ENCODE measurements at regions not wholly inside any gene's neighbourhood (a gene's known extent, or its start where the extent isn't known, plus 50 kb on each side); places are given as distances from the start of the nearest gene placed in this dataset.
A peak's percentile ranks its signal among the peaks of the same experiment; 100 is the strongest.

- H3K27ac Mint-ChIP-seq: no peak overlapping the region
- H3K4me1 Mint-ChIP-seq: no peaks in the 10 kb centered on the region
- H3K4me3 ChIP-seq (ENCODE audit: low read length): no peak overlapping the region
These were observed 79.3 kb downstream of the PCTP start for GRCh38 chr17:55829995-55830612.

DNA sequence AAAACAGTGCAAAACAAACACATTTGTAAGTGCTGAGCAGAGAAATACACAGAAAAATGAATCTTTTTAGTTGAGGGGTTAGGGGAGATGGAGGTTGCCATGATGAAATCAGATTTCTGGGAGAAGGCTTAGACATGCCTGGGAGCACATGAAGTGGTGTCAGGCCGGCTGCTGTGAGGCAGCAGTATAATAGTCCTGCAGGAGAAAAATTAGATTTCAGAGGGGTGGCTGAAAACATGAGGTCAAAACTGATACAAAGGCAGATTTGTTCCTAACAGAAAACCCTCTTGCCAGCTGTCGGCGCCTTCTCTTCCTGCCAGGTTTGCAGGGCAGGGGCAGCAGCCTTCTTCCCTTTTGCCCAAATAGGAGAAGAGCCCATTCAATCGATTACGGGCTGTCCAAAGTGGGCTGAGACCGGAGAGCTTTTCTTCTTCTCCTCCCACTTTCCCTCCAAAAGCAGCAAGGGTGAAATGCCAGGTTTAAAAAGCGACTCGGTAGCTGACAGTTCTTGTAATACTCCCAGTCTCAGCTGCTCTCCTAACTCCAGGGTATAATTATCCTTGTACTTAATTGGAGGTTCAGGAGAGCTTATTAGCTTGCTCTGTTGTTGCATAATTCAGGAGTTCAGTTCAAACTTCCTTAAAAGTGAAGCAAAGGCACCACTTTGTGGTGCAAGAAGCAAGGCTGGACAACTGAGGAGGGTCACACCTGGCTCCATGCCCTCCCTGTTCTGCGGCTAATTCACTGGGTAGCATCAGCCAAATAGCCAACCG, 80.0 kb downstream of the PCTP start:
- intact Hi-C loops (cut with micrococcal nuclease): loop anchor here in 1 of 2 donors (10.0 kb wide), 1 partner anchor 414 kb away; no protein-coding TSS in a partner anchor
- ATAC-seq (no peak), DNase-seq (no peak)
- Histone ChIP-seq H3K4me1 (ENCODE audit: control insufficient read depth in 2 of 2, insufficient read depth in 2 of 2, low read length in 2 of 2) (no peaks in the 10 kb centered on the region), H3K4me3 (ENCODE audit: low read length) (no peak overlapping the region), H3K27me3 (ENCODE audit: control insufficient read depth in 2 of 2, insufficient read depth in 2 of 2, low read length in 2 of 2) (no peaks in the 10 kb centered on the region), H3K9me3 (ENCODE audit: control insufficient read depth in 2 of 3, low read length in 3 of 3) (no peaks in the 10 kb centered on the region), H3K36me3 (ENCODE audit: control insufficient read depth in 2 of 3, insufficient read depth in 3 of 3, low read length in 3 of 3) (no peaks in the 10 kb centered on the region), H3K27ac (ENCODE audit: low read depth, low read length) (no peak overlapping the region)
- Mint-ChIP-seq H3K4me1 (no peaks in the 10 kb centered on the region), H3K4me3 (no peak overlapping the region), H3K27me3 (peaks cover 0 to 17% (median 8%) of the 10 kb centered on the region in 5 donors), H3K27ac (no peak overlapping the region), H3K36me3 (no peaks in the 10 kb centered on the region), H3K9me3 (no peaks in the 10 kb centered on the region)
- ChIA-PET CTCF (no interaction called here), POLR2A (no interaction called here)

More at GRCh38 chr17:55829995-55830612, 79.3 kb downstream of the PCTP start:
- H3K36me3 Mint-ChIP-seq: no peaks in the 10 kb centered on the region
- no peaks in the 10 kb centered on the region for H3K4me1 ChIP-seq (ENCODE audit: control insufficient read depth in 2 of 2, insufficient read depth in 2 of 2, low read length in 2 of 2)
- DNase-seq (no peak), ATAC-seq (no peak)
- intact Hi-C loops (cut with micrococcal nuclease): loop anchor here in 1 of 2 donors (10.0 kb wide), 1 partner anchor 415 kb away; no protein-coding TSS in a partner anchor
- no peak overlapping the region for H3K4me3 Mint-ChIP-seq
- H3K36me3 ChIP-seq (ENCODE audit: control insufficient read depth in 2 of 3, insufficient read depth in 3 of 3, low read length in 3 of 3): no peaks in the 10 kb centered on the region
- no peaks in the 10 kb centered on the region for H3K9me3 Mint-ChIP-seq
- no peak overlapping the region for H3K27ac ChIP-seq (ENCODE audit: low read depth, low read length)
- ChIA-PET CTCF (no interaction called here), POLR2A (no interaction called here)
- H3K27me3 ChIP-seq (ENCODE audit: control insufficient read depth in 2 of 2, insufficient read depth in 2 of 2, low read length in 2 of 2): no peaks in the 10 kb centered on the region
- peaks cover 0 to 10% (median 8%) of the 10 kb centered on the region in 5 donors for H3K27me3 Mint-ChIP-seq
- H3K9me3 ChIP-seq (ENCODE audit: control insufficient read depth in 2 of 3, low read length in 3 of 3): no peaks in the 10 kb centered on the region

- H3K27ac Mint-ChIP-seq: no peak overlapping the region
- H3K4me3 Mint-ChIP-seq: no peak overlapping the region
- H3K9me3 Mint-ChIP-seq: peaks cover 0 to 5% (median 0%) of the 10 kb centered on the region in 11 donors
- no peaks in the 10 kb centered on the region for H3K36me3 ChIP-seq (ENCODE audit: control insufficient read depth in 2 of 3, insufficient read depth in 3 of 3, low read length in 3 of 3)
- H3K36me3 Mint-ChIP-seq: no peaks in the 10 kb centered on the region
- H3K27ac ChIP-seq (ENCODE audit: low read depth, low read length): no peak overlapping the region
- ATAC-seq (no peak), DNase-seq (no peak)
- peaks cover 4 to 27% (median 10%) of the 10 kb centered on the region in 5 donors for H3K27me3 Mint-ChIP-seq
- H3K9me3 ChIP-seq (ENCODE audit: control insufficient read depth in 2 of 3, low read length in 3 of 3): no peaks in the 10 kb centered on the region
- no peak overlapping the region for H3K4me3 ChIP-seq (ENCODE audit: low read length)
- no peaks in the 10 kb centered on the region for H3K4me1 Mint-ChIP-seq
- ChIA-PET CTCF (no interaction called here), POLR2A (no interaction called here)
- no peaks in the 10 kb centered on the region for H3K4me1 ChIP-seq (ENCODE audit: control insufficient read depth in 2 of 2, insufficient read depth in 2 of 2, low read length in 2 of 2)
- no peaks in the 10 kb centered on the region for H3K27me3 ChIP-seq (ENCODE audit: control insufficient read depth in 2 of 2, insufficient read depth in 2 of 2, low read length in 2 of 2)
- intact Hi-C loops (cut with micrococcal nuclease): loop anchor here in 1 of 2 donors (10.0 kb wide), 1 partner anchor 411 kb away; no protein-coding TSS in a partner anchor
These were observed 82.5 kb downstream of the PCTP start for GRCh38 chr17:55833306-55833705.

GRCh38 chr17:55842405-55843158, 91.7 kb downstream of the PCTP start:
- intact Hi-C loops (cut with micrococcal nuclease): loop anchor here in 1 of 2 donors (10.0 kb wide), 1 partner anchor 942 kb away; no protein-coding TSS in a partner anchor
- Histone ChIP-seq H3K4me3 (ENCODE audit: low read length) (no peak overlapping the region), H3K36me3 (ENCODE audit: control insufficient read depth in 2 of 3, insufficient read depth in 3 of 3, low read length in 3 of 3) (no peaks in the 10 kb centered on the region), H3K9me3 (ENCODE audit: control insufficient read depth in 2 of 3, low read length in 3 of 3) (no peaks in the 10 kb centered on the region), H3K27ac (ENCODE audit: low read depth, low read length) (no peak overlapping the region), H3K4me1 (ENCODE audit: control insufficient read depth in 2 of 2, insufficient read depth in 2 of 2, low read length in 2 of 2) (no peaks in the 10 kb centered on the region), H3K27me3 (ENCODE audit: control insufficient read depth in 2 of 2, insufficient read depth in 2 of 2, low read length in 2 of 2) (no peaks in the 10 kb centered on the region)
- no peaks in the 10 kb centered on the region for H3K36me3 Mint-ChIP-seq
- ATAC-seq (no peak), DNase-seq (no peak)
- POLR2A ChIA-PET: no interaction called here
- H3K4me1 Mint-ChIP-seq: no peaks in the 10 kb centered on the region
- peaks cover 9 to 27% (median 12%) of the 10 kb centered on the region in 5 donors for H3K27me3 Mint-ChIP-seq
- no peak overlapping the region for H3K27ac Mint-ChIP-seq
- CTCF ChIA-PET: no interaction called here
- H3K4me3 Mint-ChIP-seq: no peak overlapping the region
- peaks cover 0 to 6% (median 0%) of the 10 kb centered on the region in 11 donors for H3K9me3 Mint-ChIP-seq

DNA sequence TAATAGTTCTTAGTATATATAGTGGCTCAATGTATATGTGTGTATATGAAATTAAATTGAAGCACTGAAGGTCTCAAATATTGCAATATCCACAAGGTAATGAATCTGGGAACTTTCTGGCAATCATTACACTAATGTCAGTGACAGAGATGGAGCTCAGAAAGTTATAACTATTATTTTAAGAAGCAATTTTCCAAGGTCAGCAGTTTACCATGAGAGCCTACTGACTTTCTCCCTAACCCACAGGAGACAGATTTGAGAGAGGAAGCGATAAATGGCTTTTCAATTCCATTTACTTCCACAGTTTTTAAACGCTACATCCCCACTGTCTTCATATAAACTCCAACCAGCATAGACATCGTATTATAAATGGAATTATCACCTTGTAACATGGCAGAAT, 92.9 kb downstream of the PCTP start:
- no peak overlapping the region for H3K27ac Mint-ChIP-seq
- intact Hi-C loops (cut with micrococcal nuclease): loop anchor here in 1 of 2 donors (10.0 kb wide), 1 partner anchor 941 kb away; no protein-coding TSS in a partner anchor
- ATAC-seq (no peak), DNase-seq (no peak)
- H3K36me3 Mint-ChIP-seq: no peaks in the 10 kb centered on the region
- Histone ChIP-seq H3K4me3 (ENCODE audit: low read length) (no peak overlapping the region), H3K9me3 (ENCODE audit: control insufficient read depth in 2 of 3, low read length in 3 of 3) (no peaks in the 10 kb centered on the region), H3K36me3 (ENCODE audit: control insufficient read depth in 2 of 3, insufficient read depth in 3 of 3, low read length in 3 of 3) (no peaks in the 10 kb centered on the region), H3K27me3 (ENCODE audit: control insufficient read depth in 2 of 2, insufficient read depth in 2 of 2, low read length in 2 of 2) (no peaks in the 10 kb centered on the region), H3K27ac (ENCODE audit: low read depth, low read length) (no peak overlapping the region), H3K4me1 (ENCODE audit: control insufficient read depth in 2 of 2, insufficient read depth in 2 of 2, low read length in 2 of 2) (no peaks in the 10 kb centered on the region)
- ChIA-PET CTCF (no interaction called here), POLR2A (no interaction called here)
- no peaks in the 10 kb centered on the region for H3K4me1 Mint-ChIP-seq
- H3K9me3 Mint-ChIP-seq: peaks cover 0 to 3% (median 0%) of the 10 kb centered on the region in 11 donors
- H3K4me3 Mint-ChIP-seq: no peak overlapping the region
- peaks cover 5 to 21% (median 12%) of the 10 kb centered on the region in 5 donors for H3K27me3 Mint-ChIP-seq

DNA sequence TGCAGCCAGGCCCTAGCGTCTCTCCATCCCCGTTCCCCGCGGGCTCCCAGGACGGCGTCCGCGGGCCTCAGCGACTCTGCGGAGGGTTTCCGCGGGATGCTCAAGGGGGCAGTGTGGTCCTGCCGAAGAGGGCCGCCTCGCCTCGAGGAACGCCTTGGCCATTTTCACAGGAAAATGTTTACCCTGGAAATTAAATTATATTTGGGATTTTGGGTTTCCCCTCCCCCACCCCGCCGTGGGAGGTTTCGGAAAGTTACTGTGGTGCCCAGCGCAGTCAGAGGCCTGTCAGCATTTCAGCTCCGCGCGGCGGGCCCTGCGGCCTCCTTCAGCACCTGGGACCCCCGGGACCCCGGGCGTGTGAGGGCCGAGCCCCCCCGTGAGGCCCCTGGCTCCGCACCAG, 94.5 kb downstream of the PCTP start:
- Mint-ChIP-seq H3K36me3 (no peaks in the 10 kb centered on the region), H3K27ac (no peak overlapping the region), H3K4me3 (peak overlapping the region in 3 of 10 donors; percentile 9 to 14 (median 11)), H3K9me3 (peaks cover 0 to 3% (median 0%) of the 10 kb centered on the region in 11 donors), H3K27me3 (peaks cover 5 to 21% (median 12%) of the 10 kb centered on the region in 5 donors), H3K4me1 (no peaks in the 10 kb centered on the region)
- ChIA-PET CTCF (interaction anchor here (0.9 kb wide), 1 partner anchor 133 kb away, joined by 3 read pairs; no protein-coding TSS in a partner anchor), POLR2A (no interaction called here)
- Histone ChIP-seq H3K36me3 (ENCODE audit: control insufficient read depth in 2 of 3, insufficient read depth in 3 of 3, low read length in 3 of 3) (no peaks in the 10 kb centered on the region), H3K9me3 (ENCODE audit: control insufficient read depth in 2 of 3, low read length in 3 of 3) (no peaks in the 10 kb centered on the region), H3K27ac (ENCODE audit: low read depth, low read length) (no peak overlapping the region), H3K4me1 (ENCODE audit: control insufficient read depth in 2 of 2, insufficient read depth in 2 of 2, low read length in 2 of 2) (no peaks in the 10 kb centered on the region), H3K27me3 (ENCODE audit: control insufficient read depth in 2 of 2, insufficient read depth in 2 of 2, low read length in 2 of 2) (no peaks in the 10 kb centered on the region), H3K4me3 (ENCODE audit: low read length) (no peak overlapping the region)
- no peak for ATAC-seq
- intact Hi-C loops (cut with micrococcal nuclease): loop anchor here in 1 of 2 donors (10.0 kb wide), 1 partner anchor 939 kb away; no protein-coding TSS in a partner anchor
- peak in 3 of 9 donors; percentile 13 to 25 (median 22) for DNase-seq

All from naive thymus-derived CD4-positive, alpha-beta T cell (primary cell).